NCI-H2171 treated with DMSO at 0.1 percent for 48 hours (cell line): ENCODE measurements at regions not wholly inside any gene's neighbourhood (a gene's known extent, or its start where the extent isn't known, plus 50 kb on each side); places are given as distances from the start of the nearest gene placed in this dataset.

Source experiments
- DNase-seq: peaks from one replicate; lab custom pipeline; 2025; lab: John Stamatoyannopoulos, UW

- no peak for DNase-seq
Observed at GRCh38 chr3:83894223-83894622, 1064.6 kb upstream of the CADM2 start.

GRCh38 chr3:83895892-83896291 lies 1062.9 kb upstream of the CADM2 start:
- no peak for DNase-seq

- no peak for DNase-seq
Observed at GRCh38 chr3:83902787-83903533, 1055.8 kb upstream of the CADM2 start.

GRCh38 chr3:83913381-83913780 lies 1045.4 kb upstream of the CADM2 start:
- no peak for DNase-seq

GRCh38 chr3:83926291-83926690 lies 1032.5 kb upstream of the CADM2 start:
- no peak for DNase-seq

- no peak for DNase-seq
Observed at GRCh38 chr3:83928391-83928790, 1030.4 kb upstream of the CADM2 start.

GRCh38 chr3:83928903-83929302 lies 1029.9 kb upstream of the CADM2 start:
- DNase-seq: no peak

- DNase-seq: peak; percentile 52
Observed at GRCh38 chr3:83934192-83935021, 1024.4 kb upstream of the CADM2 start.

- no peak for DNase-seq
Observed at GRCh38 chr3:83938491-83938890, 1020.3 kb upstream of the CADM2 start.

- no peak for DNase-seq
Observed at GRCh38 chr3:83941990-83942745, 1016.6 kb upstream of the CADM2 start.

GRCh38 chr3:83946049-83946448 lies 1012.7 kb upstream of the CADM2 start:
- DNase-seq: no peak

- no peak for DNase-seq
Observed at GRCh38 chr3:83946554-83946953, 1012.2 kb upstream of the CADM2 start.

- DNase-seq: no peak
Observed at GRCh38 chr3:83948771-83949170, 1010.0 kb upstream of the CADM2 start.

GRCh38 chr3:83953417-83954089 lies 1005.2 kb upstream of the CADM2 start:
- DNase-seq: no peak

- no peak for DNase-seq
Observed at GRCh38 chr3:83956431-83956830, 1002.4 kb upstream of the CADM2 start.

GRCh38 chr3:83968356-83968755 lies 990.4 kb upstream of the CADM2 start:
- DNase-seq: no peak

GRCh38 chr3:83971666-83972065 lies 987.1 kb upstream of the CADM2 start:
- no peak for DNase-seq

GRCh38 chr3:84008623-84009022 lies 950.2 kb upstream of the CADM2 start:
- no peak for DNase-seq

- DNase-seq: no peak
Observed at GRCh38 chr3:84023842-84024241, 934.9 kb upstream of the CADM2 start.

- no peak for DNase-seq
Observed at GRCh38 chr3:84039099-84039498, 919.7 kb upstream of the CADM2 start.

GRCh38 chr3:84042399-84043106 lies 916.2 kb upstream of the CADM2 start:
- no peak for DNase-seq
